ENCODE measurements at regions not wholly inside any gene's neighbourhood (a gene's known extent, or its start where the extent isn't known, plus 50 kb on each side); places are given as distances from the start of the nearest gene placed in this dataset.

GRCh38 chr1:55749975-55750627 lies 534.9 kb upstream of the USP24 start:
- no peak for FAIRE-seq

GRCh38 chr1:55747408-55747841 lies 532.3 kb upstream of the USP24 start:
- FAIRE-seq (no peak), DNase-seq (ENCODE audit: insufficient read length, low spot score) (no peak)
- TF ChIP-seq POU2F2 (IDR thresholded peaks at IDR 0.05; ENCODE audit: low read depth, low read length) (no peak), POLR2A (IDR thresholded peaks at IDR 0.05; ENCODE audit: low read depth, low read length) (no peak), TAF1 (IDR thresholded peaks at IDR 0.05; ENCODE audit: low read depth, low read length) (no peak), SPI1 (IDR thresholded peaks at IDR 0.05; ENCODE audit: low read depth, low read length) (no peak), PAX5 (IDR thresholded peaks at IDR 0.05; ENCODE audit: insufficient read depth, low read length, severe bottlenecking) (no peak), POLR2AphosphoS5 (IDR thresholded peaks at IDR 0.05; ENCODE audit: low read depth, low read length) (no peak)

More at GRCh38 chr1:55749975-55750627, 534.9 kb upstream of the USP24 start:
- no peak for DNase-seq (ENCODE audit: insufficient read length, low spot score)
- no peak for TF ChIP-seq POU2F2 (IDR thresholded peaks at IDR 0.05; ENCODE audit: low read depth, low read length)
- TF ChIP-seq POLR2AphosphoS5 (IDR thresholded peaks at IDR 0.05; ENCODE audit: low read depth, low read length) = no peak
- no peak for TF ChIP-seq PAX5 (IDR thresholded peaks at IDR 0.05; ENCODE audit: insufficient read depth, low read length, severe bottlenecking)

GRCh38 chr1:55746710-55747109 lies 531.5 kb upstream of the USP24 start:
- DNase-seq (ENCODE audit: insufficient read length, low spot score) = no peak
- TF ChIP-seq POLR2AphosphoS5 (IDR thresholded peaks at IDR 0.05; ENCODE audit: low read depth, low read length) = no peak
- no peak for TF ChIP-seq POLR2A (IDR thresholded peaks at IDR 0.05; ENCODE audit: low read depth, low read length)
- no peak for TF ChIP-seq SPI1 (IDR thresholded peaks at IDR 0.05; ENCODE audit: low read depth, low read length)
- TF ChIP-seq TAF1 (IDR thresholded peaks at IDR 0.05; ENCODE audit: low read depth, low read length) = no peak
- no peak for TF ChIP-seq POU2F2 (IDR thresholded peaks at IDR 0.05; ENCODE audit: low read depth, low read length)
- TF ChIP-seq PAX5 (IDR thresholded peaks at IDR 0.05; ENCODE audit: insufficient read depth, low read length, severe bottlenecking) = no peak
- no peak for FAIRE-seq

GRCh38 chr1:55741516-55741915 lies 526.4 kb upstream of the USP24 start:
- TF ChIP-seq POLR2A (IDR thresholded peaks at IDR 0.05; ENCODE audit: low read depth, low read length) (no peak), PAX5 (IDR thresholded peaks at IDR 0.05; ENCODE audit: insufficient read depth, low read length, severe bottlenecking) (no peak), POU2F2 (IDR thresholded peaks at IDR 0.05; ENCODE audit: low read depth, low read length) (no peak), TAF1 (IDR thresholded peaks at IDR 0.05; ENCODE audit: low read depth, low read length) (no peak), POLR2AphosphoS5 (IDR thresholded peaks at IDR 0.05; ENCODE audit: low read depth, low read length) (no peak), SPI1 (IDR thresholded peaks at IDR 0.05; ENCODE audit: low read depth, low read length) (no peak)
- no peak for DNase-seq (ENCODE audit: insufficient read length, low spot score)
- FAIRE-seq = no peak

GRCh38 chr1:55735106-55735505 lies 519.9 kb upstream of the USP24 start:
- DNase-seq (ENCODE audit: insufficient read length, low spot score) (no peak), FAIRE-seq (no peak)
- TF ChIP-seq POU2F2 (IDR thresholded peaks at IDR 0.05; ENCODE audit: low read depth, low read length) (no peak), TAF1 (IDR thresholded peaks at IDR 0.05; ENCODE audit: low read depth, low read length) (no peak), PAX5 (IDR thresholded peaks at IDR 0.05; ENCODE audit: insufficient read depth, low read length, severe bottlenecking) (no peak), SPI1 (IDR thresholded peaks at IDR 0.05; ENCODE audit: low read depth, low read length) (no peak), POLR2A (IDR thresholded peaks at IDR 0.05; ENCODE audit: low read depth, low read length) (no peak), POLR2AphosphoS5 (IDR thresholded peaks at IDR 0.05; ENCODE audit: low read depth, low read length) (no peak)

- TF ChIP-seq POU2F2 (IDR thresholded peaks at IDR 0.05; ENCODE audit: low read depth, low read length) (no peak), POLR2A (IDR thresholded peaks at IDR 0.05; ENCODE audit: low read depth, low read length) (no peak), POLR2AphosphoS5 (IDR thresholded peaks at IDR 0.05; ENCODE audit: low read depth, low read length) (no peak), PAX5 (IDR thresholded peaks at IDR 0.05; ENCODE audit: insufficient read depth, low read length, severe bottlenecking) (no peak), SPI1 (IDR thresholded peaks at IDR 0.05; ENCODE audit: low read depth, low read length) (no peak), TAF1 (IDR thresholded peaks at IDR 0.05; ENCODE audit: low read depth, low read length) (no peak)
- FAIRE-seq (no peak), DNase-seq (ENCODE audit: insufficient read length, low spot score) (no peak)
Observed at GRCh38 chr1:55726994-55727393, 511.8 kb upstream of the USP24 start.

- DNase-seq (ENCODE audit: insufficient read length, low spot score) = no peak
- TF ChIP-seq SPI1 (IDR thresholded peaks at IDR 0.05; ENCODE audit: low read depth, low read length) (no peak), POLR2AphosphoS5 (IDR thresholded peaks at IDR 0.05; ENCODE audit: low read depth, low read length) (no peak), PAX5 (IDR thresholded peaks at IDR 0.05; ENCODE audit: insufficient read depth, low read length, severe bottlenecking) (no peak), POLR2A (IDR thresholded peaks at IDR 0.05; ENCODE audit: low read depth, low read length) (no peak), POU2F2 (IDR thresholded peaks at IDR 0.05; ENCODE audit: low read depth, low read length) (no peak), TAF1 (IDR thresholded peaks at IDR 0.05; ENCODE audit: low read depth, low read length) (no peak)
- no peak for FAIRE-seq
Observed at GRCh38 chr1:55725378-55725777, 510.2 kb upstream of the USP24 start.

- FAIRE-seq (no peak), DNase-seq (ENCODE audit: insufficient read length, low spot score) (no peak)
- TF ChIP-seq SPI1 (IDR thresholded peaks at IDR 0.05; ENCODE audit: low read depth, low read length) (no peak), POLR2A (IDR thresholded peaks at IDR 0.05; ENCODE audit: low read depth, low read length) (no peak), TAF1 (IDR thresholded peaks at IDR 0.05; ENCODE audit: low read depth, low read length) (no peak), POU2F2 (IDR thresholded peaks at IDR 0.05; ENCODE audit: low read depth, low read length) (no peak), PAX5 (IDR thresholded peaks at IDR 0.05; ENCODE audit: insufficient read depth, low read length, severe bottlenecking) (no peak), POLR2AphosphoS5 (IDR thresholded peaks at IDR 0.05; ENCODE audit: low read depth, low read length) (no peak)
Observed at GRCh38 chr1:55724551-55725325, 509.6 kb upstream of the USP24 start.

- DNase-seq (ENCODE audit: insufficient read length, low spot score) = no peak
- no peak for TF ChIP-seq POLR2AphosphoS5 (IDR thresholded peaks at IDR 0.05; ENCODE audit: low read depth, low read length)
- TF ChIP-seq TAF1 (IDR thresholded peaks at IDR 0.05; ENCODE audit: low read depth, low read length) = no peak
- no peak for TF ChIP-seq POLR2A (IDR thresholded peaks at IDR 0.05; ENCODE audit: low read depth, low read length)
- TF ChIP-seq POU2F2 (IDR thresholded peaks at IDR 0.05; ENCODE audit: low read depth, low read length) = no peak
- TF ChIP-seq SPI1 (IDR thresholded peaks at IDR 0.05; ENCODE audit: low read depth, low read length) = no peak
- TF ChIP-seq PAX5 (IDR thresholded peaks at IDR 0.05; ENCODE audit: insufficient read depth, low read length, severe bottlenecking) = no peak
- no peak for FAIRE-seq
Observed at GRCh38 chr1:55723001-55723400, 507.8 kb upstream of the USP24 start.
